Panc1 (cell line): ENCODE measurements at regions not wholly inside any gene's neighbourhood (a gene's known extent, or its start where the extent isn't known, plus 50 kb on each side); places are given as distances from the start of the nearest gene placed in this dataset.
"Not testable (repeated sequence)": the region's sequence is repeated elsewhere in the genome, so short reads cannot be mapped to it uniquely, and the experiment has no call there.

Source experiments
- ATAC-seq: fragments of 200-7000 bp; cut with Tn5 transposase; 2 replicates; pipeline ENCODE4 v1.9.1; 2020; ENCODE audit warnings: mild to moderate bottlenecking, moderate library complexity
- BruUV-seq: library from RNA; stranded (reverse); fragments of 400-500 nt; replicated peaks from 2 replicates; lab custom pipeline; 2021; lab: Mats Ljungman, UMichigan
- CTCF ChIA-PET: fragments of 300-600 bp; sonication (Branson Sonifier 250); formaldehyde crosslinking; loops from one replicate; lab custom pipeline; 2022; ENCODE audit warnings: antibody characterized with exemption; lab: Charles Lee
- POLR2A ChIA-PET: fragments of 300-600 bp; sonication (Branson Sonifier 250); formaldehyde crosslinking; loops from one replicate; lab custom pipeline; 2022; ENCODE audit warnings: antibody characterized with exemption; lab: Charles Lee
- DNase-seq: peaks from one replicate; pipeline ENCODE4 v3.0.0-alpha.2; 2010; ENCODE audit warnings: low read depth, low spot score
- H3K27ac ChIP-seq: 2 replicates; pipeline ENCODE4 v1.5.1; 2011; ENCODE audit warnings: mild to moderate bottlenecking, low read length, inconsistent platforms
- H3K27me3 ChIP-seq: fragments of 200-500 bp; sonication (Bioruptor generic); 2 replicates; pipeline ENCODE4 v1.6.0; 2014; ENCODE audit warnings: low read length, inconsistent platforms; ENCODE audit not compliant: control insufficient read depth, insufficient read depth
- H3K36me3 ChIP-seq: fragments of 200-500 bp; sonication (Bioruptor generic); 2 replicates; pipeline ENCODE4 v1.5.1; 2014; ENCODE audit warnings: inconsistent platforms, mild to moderate bottlenecking, low read length, moderate library complexity; ENCODE audit not compliant: control insufficient read depth, insufficient read depth
- H3K4me1 ChIP-seq: 2 replicates; pipeline ENCODE4 v1.5.1; 2011; ENCODE audit warnings: inconsistent platforms, mild to moderate bottlenecking, low read length, moderate library complexity; ENCODE audit not compliant: control insufficient read depth, insufficient read depth
- H3K4me3 ChIP-seq, 2 experiments: 2 replicates each; pipeline ENCODE4 v1.5.1; 2011 to 2012; ENCODE audit warnings: low read depth in 2 of 2, low read length in 2 of 2, mild to moderate bottlenecking in 2 of 2, inconsistent platforms in 1 of 2, moderate library complexity in 1 of 2
- H3K9me3 ChIP-seq: fragments of 200-500 bp; sonication (Bioruptor generic); 2 replicates; pipeline ENCODE4 v1.5.1; 2014; ENCODE audit warnings: low read depth, mild to moderate bottlenecking, inconsistent platforms, low read length, moderate library complexity; ENCODE audit not compliant: control insufficient read depth, insufficient read depth
- in situ Hi-C: cut with HindIII; loops from 2 replicates; pipeline ENCODE4 v1.10.0; 2016; ENCODE audit warnings: low sequenced_read_pairs, low pct_unique_long_range_greater_than_20kb
- intact Hi-C: fragments of 100-400 bp; cut with micrococcal nuclease; formaldehyde crosslinking; loops from one replicate; pipeline ENCODE4 v1.10.0; 2022; ENCODE audit not compliant: unreplicated experiment

DNA sequence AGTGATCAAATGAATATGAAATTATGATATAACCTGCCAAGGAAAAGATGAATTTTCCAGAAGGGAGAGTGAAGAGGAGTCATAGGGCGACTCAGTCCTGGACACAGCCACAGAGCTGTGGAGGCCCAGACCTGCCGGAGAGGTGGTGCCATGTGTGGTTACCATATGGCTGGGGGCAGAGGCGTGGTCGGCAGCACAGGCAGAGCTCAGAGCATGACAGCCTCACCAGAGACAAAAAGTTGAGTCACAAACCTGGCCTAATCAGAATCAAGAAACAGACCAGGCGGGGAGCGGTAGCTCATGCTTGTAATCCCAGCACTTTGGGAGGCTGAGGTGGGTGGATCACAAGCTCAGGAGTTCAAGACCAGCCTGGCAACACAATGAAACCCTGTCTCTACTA, 57.8 kb upstream of the KIF2A start:
- H3K9me3 ChIP-seq, DNase-seq, H3K36me3 ChIP-seq, H3K4me1 ChIP-seq, H3K4me3 ChIP-seq, intact Hi-C loops, POLR2A ChIA-PET, BruUV-seq, ATAC-seq, H3K27me3 ChIP-seq, H3K27ac ChIP-seq, in situ Hi-C loops: not testable (repeated sequence)
- CTCF ChIA-PET = interaction anchor here (0.7 kb wide), 1 partner anchor 11 kb away, joined by 4 read pairs; no protein-coding TSS in a partner anchor

DNA sequence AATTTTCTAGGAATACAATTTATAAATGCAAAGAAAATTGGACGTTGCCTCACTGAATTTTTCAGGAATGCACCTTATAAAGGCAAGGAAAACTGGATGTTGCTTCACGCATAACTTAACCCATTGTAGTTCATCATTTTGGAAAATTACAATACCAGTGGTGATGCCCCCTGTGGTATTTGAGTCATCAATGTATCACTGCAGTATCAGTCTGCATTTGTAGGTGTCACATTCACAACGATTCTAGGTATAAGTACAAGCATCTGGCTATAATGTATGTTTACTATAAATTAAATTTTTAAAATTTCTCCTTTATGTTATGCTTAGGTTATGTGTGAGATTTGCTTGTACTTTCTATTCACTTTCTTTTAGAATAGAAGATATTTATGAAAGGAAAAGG, 55.9 kb upstream of the KIF2A start:
- H3K27me3 ChIP-seq, intact Hi-C loops, DNase-seq, ATAC-seq, POLR2A ChIA-PET, in situ Hi-C loops, H3K9me3 ChIP-seq, H3K27ac ChIP-seq, H3K4me1 ChIP-seq, BruUV-seq, H3K36me3 ChIP-seq, H3K4me3 ChIP-seq: not testable (repeated sequence)
- CTCF ChIA-PET = interaction anchor here (0.7 kb wide), 1 partner anchor 204 kb away, joined by 3 read pairs; no protein-coding TSS in a partner anchor

DNA sequence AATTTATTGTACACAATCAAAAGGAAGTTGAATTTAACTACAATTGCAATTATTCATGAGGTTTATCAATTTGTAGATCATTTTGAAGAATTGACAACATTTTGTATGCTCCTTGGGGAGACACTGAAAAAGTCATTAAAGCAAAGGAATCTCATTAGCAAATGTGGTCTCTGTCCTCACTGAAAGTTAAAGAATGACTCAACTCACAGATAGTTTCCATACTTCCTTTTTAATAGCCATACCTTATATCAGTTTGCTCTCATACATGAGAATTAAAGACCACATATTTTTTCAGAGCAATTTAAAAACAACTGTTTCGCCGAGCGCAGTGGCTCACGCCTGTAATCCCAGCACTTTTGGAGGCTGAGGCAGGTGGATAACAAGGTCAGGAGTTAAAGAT, 55.1 kb upstream of the KIF2A start:
- H3K9me3 ChIP-seq, H3K4me3 ChIP-seq, H3K27ac ChIP-seq, BruUV-seq, CTCF ChIA-PET, intact Hi-C loops, ATAC-seq, in situ Hi-C loops, H3K27me3 ChIP-seq, DNase-seq, POLR2A ChIA-PET, H3K36me3 ChIP-seq, H3K4me1 ChIP-seq: not testable (repeated sequence)

DNA sequence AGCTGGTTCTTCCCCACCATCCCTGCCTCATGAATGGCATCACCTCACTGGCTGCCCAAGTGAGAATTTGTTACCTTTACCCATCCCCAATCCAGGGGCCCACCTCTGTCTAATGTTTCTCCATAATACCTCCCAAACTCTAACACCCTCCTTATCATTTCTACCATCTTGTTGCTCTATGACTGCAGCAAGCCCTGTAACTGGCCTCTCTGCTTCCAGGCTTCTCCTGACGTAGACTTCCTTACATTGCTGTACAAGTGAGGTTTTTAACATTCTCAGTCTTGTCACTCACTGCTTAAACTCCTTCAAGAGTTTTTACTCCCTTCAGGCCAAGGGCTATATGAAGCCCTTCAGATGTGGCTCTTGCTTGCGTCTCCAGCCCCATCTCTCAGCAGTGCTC, 53.5 kb upstream of the KIF2A start:
- H3K4me1 ChIP-seq, in situ Hi-C loops, intact Hi-C loops, POLR2A ChIA-PET, ATAC-seq, H3K27me3 ChIP-seq, H3K36me3 ChIP-seq, H3K4me3 ChIP-seq, BruUV-seq, H3K9me3 ChIP-seq, H3K27ac ChIP-seq, CTCF ChIA-PET, DNase-seq: not testable (repeated sequence)

DNA sequence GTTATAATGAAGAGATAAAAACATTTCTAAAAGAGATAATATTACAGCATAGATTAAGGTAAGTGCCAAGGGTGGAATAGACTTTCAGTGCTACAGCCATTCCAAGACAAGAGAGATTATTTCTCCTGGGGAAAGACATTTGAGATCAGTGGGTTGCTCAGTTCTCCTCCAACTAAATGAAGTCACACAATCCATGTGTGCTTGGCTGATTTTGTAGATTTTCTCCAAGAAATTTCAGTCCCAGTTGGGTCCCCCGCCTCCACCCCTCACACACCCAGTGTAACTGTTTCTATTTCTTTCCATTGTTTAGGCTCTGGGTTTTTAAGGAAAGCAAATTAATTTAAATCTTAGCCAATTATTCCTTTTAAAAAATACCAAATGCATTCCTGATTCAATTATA, 50.5 kb upstream of the KIF2A start:
- H3K4me1 ChIP-seq, DNase-seq, H3K9me3 ChIP-seq, ATAC-seq, POLR2A ChIA-PET, H3K4me3 ChIP-seq, CTCF ChIA-PET, in situ Hi-C loops, H3K36me3 ChIP-seq, BruUV-seq, H3K27ac ChIP-seq, intact Hi-C loops, H3K27me3 ChIP-seq: not testable (repeated sequence)
